Osteocyte (in vitro differentiated cells): ENCODE measurements at regions not wholly inside any gene's neighbourhood (a gene's known extent, or its start where the extent isn't known, plus 50 kb on each side); places are given as distances from the start of the nearest gene placed in this dataset.

Source experiments
- DNase-seq: peaks from one replicate; pipeline ENCODE4 v3.0.0; 2021; ENCODE audit warnings: mixed read lengths; ENCODE audit not compliant: unreplicated experiment; ENCODE audit errors: extremely low spot score
- H3K27ac Mint-ChIP-seq: one replicate; pipeline ENCODE4 v1.8.0; 2021; ENCODE audit warnings: mild to moderate bottlenecking, mixed read lengths; ENCODE audit not compliant: unreplicated experiment
- H3K27me3 Mint-ChIP-seq: one replicate; pipeline ENCODE4 v1.8.0; 2021; ENCODE audit warnings: mixed read lengths; ENCODE audit not compliant: unreplicated experiment
- H3K36me3 Mint-ChIP-seq: one replicate; pipeline ENCODE4 v1.8.0; 2021; ENCODE audit warnings: mixed read lengths; ENCODE audit not compliant: unreplicated experiment
- H3K4me1 Mint-ChIP-seq: one replicate; pipeline ENCODE4 v1.8.0; 2021; ENCODE audit warnings: mixed read lengths; ENCODE audit not compliant: unreplicated experiment
- H3K4me3 Mint-ChIP-seq: one replicate; pipeline ENCODE4 v1.8.0; 2021; ENCODE audit warnings: mild to moderate bottlenecking, moderate library complexity, mixed read lengths; ENCODE audit not compliant: unreplicated experiment
- H3K9me3 Mint-ChIP-seq: one replicate; pipeline ENCODE4 v1.8.0; 2021; ENCODE audit warnings: mixed read lengths; ENCODE audit not compliant: unreplicated experiment
- TF ChIP-seq, protein P1 (sequence below): fragments of 200-600 bp; sonication (generic); IDR thresholded peaks from 2 replicates; pipeline ENCODE4 v1.5.0; 2021; ENCODE audit warnings: antibody characterized with exemption, mild to moderate bottlenecking, moderate library complexity

DNA sequence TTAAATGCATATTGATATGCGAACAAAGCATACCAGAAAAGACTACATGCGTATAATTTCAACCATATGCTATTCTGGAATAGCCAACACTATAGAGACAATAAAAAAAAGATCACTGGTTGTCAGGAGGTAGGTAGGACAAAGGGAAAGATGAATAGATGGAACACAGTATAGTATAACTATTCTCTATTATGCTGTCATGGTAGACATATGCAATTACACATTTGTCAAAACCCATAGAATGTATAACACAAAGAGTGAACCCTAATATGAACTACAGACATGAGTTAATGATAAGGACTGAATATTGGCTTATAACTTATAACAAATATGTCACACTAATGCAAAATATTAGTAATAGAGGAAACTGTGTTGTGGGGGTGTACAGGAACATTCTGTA, 460.8 kb downstream of the TAF11L14 start:
- Mint-ChIP-seq H3K27me3 (no peaks in the 10 kb centered on the region), H3K27ac (no peak overlapping the region), H3K4me3 (no peak overlapping the region), H3K9me3 (no peaks in the 10 kb centered on the region), H3K36me3 (no peaks in the 10 kb centered on the region), H3K4me1 (peaks cover 13% of the 10 kb centered on the region)
- TF ChIP-seq, protein P1, sequence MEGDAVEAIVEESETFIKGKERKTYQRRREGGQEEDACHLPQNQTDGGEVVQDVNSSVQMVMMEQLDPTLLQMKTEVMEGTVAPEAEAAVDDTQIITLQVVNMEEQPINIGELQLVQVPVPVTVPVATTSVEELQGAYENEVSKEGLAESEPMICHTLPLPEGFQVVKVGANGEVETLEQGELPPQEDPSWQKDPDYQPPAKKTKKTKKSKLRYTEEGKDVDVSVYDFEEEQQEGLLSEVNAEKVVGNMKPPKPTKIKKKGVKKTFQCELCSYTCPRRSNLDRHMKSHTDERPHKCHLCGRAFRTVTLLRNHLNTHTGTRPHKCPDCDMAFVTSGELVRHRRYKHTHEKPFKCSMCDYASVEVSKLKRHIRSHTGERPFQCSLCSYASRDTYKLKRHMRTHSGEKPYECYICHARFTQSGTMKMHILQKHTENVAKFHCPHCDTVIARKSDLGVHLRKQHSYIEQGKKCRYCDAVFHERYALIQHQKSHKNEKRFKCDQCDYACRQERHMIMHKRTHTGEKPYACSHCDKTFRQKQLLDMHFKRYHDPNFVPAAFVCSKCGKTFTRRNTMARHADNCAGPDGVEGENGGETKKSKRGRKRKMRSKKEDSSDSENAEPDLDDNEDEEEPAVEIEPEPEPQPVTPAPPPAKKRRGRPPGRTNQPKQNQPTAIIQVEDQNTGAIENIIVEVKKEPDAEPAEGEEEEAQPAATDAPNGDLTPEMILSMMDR: no peak
- DNase-seq: no peak

DNA sequence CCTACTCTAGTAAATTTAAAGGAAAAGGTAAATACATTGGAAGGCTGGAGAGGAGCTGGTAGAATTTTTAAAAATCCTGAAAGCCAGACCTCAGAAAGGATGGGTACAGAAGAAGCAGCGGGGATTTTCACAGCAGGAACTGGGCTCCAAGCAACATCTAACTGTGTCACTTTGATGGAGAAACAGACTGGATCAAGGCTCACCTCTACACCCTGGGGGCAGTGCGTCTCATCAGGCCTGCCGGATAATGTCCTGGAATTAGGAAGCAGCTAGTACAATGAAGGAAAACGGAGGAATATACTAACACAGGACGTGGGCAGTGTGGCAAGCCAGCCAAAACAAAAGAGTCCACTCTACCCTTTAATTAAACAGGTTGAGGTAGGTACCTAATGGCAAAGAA, 463.6 kb downstream of the TAF11L14 start:
- TF ChIP-seq, protein P1: no peak
- no peak overlapping the region for H3K27ac Mint-ChIP-seq
- H3K4me1 Mint-ChIP-seq: peaks cover 13% of the 10 kb centered on the region
- no peaks in the 10 kb centered on the region for H3K27me3 Mint-ChIP-seq
- no peaks in the 10 kb centered on the region for H3K36me3 Mint-ChIP-seq
- H3K9me3 Mint-ChIP-seq: no peaks in the 10 kb centered on the region
- no peak for DNase-seq
- no peak overlapping the region for H3K4me3 Mint-ChIP-seq

DNA sequence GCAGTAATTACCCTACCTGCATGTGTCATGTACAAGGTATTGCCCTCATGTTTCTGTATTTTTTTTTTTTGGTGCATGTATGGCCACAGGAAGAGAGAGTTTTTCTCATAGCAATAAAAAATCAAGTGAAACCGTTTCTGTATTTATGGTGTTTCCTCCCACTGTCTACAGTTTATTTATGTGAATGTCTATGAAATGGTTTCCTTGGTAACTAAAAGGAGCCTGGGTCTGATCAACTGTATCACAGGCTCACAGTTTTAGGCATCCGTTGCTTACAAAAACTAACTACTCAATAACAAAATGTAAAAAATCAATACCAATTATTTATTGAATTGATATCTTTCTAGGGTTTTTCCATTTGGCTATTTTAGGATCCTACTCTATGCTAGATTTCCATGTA, 464.4 kb downstream of the TAF11L14 start:
- no peak for DNase-seq
- TF ChIP-seq, protein P1: no peak

DNA sequence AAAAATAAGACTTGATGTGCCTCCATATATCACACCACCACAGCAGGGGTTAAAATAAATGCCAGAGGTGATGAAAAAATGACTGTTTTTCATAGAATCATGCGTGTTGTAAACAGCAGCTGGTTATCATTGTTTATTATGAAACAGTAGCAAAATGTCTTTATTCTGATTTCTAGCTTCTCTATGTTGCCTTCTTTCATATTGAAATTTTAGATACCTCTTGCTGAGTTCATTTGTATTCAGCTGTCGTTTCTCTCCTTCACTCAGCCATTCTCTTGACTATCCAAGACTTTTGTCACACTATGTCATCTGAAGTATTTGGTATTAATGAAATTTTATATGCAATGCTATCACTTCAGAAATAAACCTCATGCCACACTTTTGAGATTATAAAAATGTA, 465.0 kb downstream of the TAF11L14 start:
- Mint-ChIP-seq H3K27ac (no peak overlapping the region), H3K36me3 (no peaks in the 10 kb centered on the region), H3K4me3 (no peak overlapping the region), H3K4me1 (peaks cover 2% of the 10 kb centered on the region), H3K9me3 (no peaks in the 10 kb centered on the region), H3K27me3 (no peaks in the 10 kb centered on the region)
- TF ChIP-seq, protein P1: no peak
- no peak for DNase-seq

More for the DNA sequence above, 464.4 kb downstream of the TAF11L14 start:
- no peak overlapping the region for H3K27ac Mint-ChIP-seq
- no peak overlapping the region for H3K4me3 Mint-ChIP-seq
- H3K27me3 Mint-ChIP-seq: no peaks in the 10 kb centered on the region
- H3K9me3 Mint-ChIP-seq: no peaks in the 10 kb centered on the region
- H3K4me1 Mint-ChIP-seq: peaks cover 7% of the 10 kb centered on the region
- H3K36me3 Mint-ChIP-seq: no peaks in the 10 kb centered on the region

DNA sequence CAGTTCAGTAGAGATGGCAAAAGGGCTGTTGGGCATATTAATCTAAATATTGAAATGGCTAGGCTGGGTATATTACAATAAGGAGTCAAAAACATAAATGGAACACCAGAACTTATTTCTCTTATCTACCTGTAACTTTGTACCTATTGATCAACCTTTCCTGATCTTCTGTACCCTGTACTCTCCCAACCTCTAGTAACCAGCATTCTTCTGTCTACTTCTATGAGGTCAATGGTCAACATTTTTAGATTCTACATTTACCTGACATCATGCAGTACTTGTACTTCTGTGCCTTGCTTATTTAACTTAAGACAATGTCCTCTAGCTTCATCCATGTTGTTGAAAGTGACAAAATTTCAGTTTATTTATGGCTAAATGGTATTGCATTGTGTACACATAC, 467.3 kb downstream of the TAF11L14 start:
- H3K4me1 Mint-ChIP-seq: peaks cover 2% of the 10 kb centered on the region
- DNase-seq: no peak
- TF ChIP-seq, protein P1: no peak
- no peak overlapping the region for H3K4me3 Mint-ChIP-seq
- H3K36me3 Mint-ChIP-seq: no peaks in the 10 kb centered on the region
- no peak overlapping the region for H3K27ac Mint-ChIP-seq
- H3K27me3 Mint-ChIP-seq: no peaks in the 10 kb centered on the region
- H3K9me3 Mint-ChIP-seq: no peaks in the 10 kb centered on the region
